WTC11 (cell line): ENCODE measurements at regions not wholly inside any gene's neighbourhood (a gene's known extent, or its start where the extent isn't known, plus 50 kb on each side); places are given as distances from the start of the nearest gene placed in this dataset.

ENCODE experiments used
- ATF6 ChIP-seq: sonication (generic); formaldehyde crosslinking; IDR thresholded peaks from 2 replicates; pipeline ENCODE4 v1.8.1; 2023; ENCODE audit warnings: mild to moderate bottlenecking, missing genetic modification reagents
- CTCF ChIP-seq: fragments of 200-600 bp; IDR thresholded peaks from 2 replicates; pipeline ENCODE4 v1.8.0; 2022; ENCODE audit warnings: antibody characterized with exemption
- MLX ChIP-seq: sonication (generic); formaldehyde crosslinking; IDR thresholded peaks from 2 replicates; pipeline ENCODE4 v1.8.1; 2023; ENCODE audit warnings: mild to moderate bottlenecking, missing genetic modification reagents, moderate library complexity
- NR3C1 ChIP-seq: sonication (generic); formaldehyde crosslinking; conservative IDR thresholded peaks from 2 replicates; pipeline ENCODE4 v1.8.1; 2023; ENCODE audit warnings: low read depth, mild to moderate bottlenecking, missing genetic modification reagents
- ZBTB43 ChIP-seq: sonication (generic); formaldehyde crosslinking; IDR thresholded peaks from 2 replicates; pipeline ENCODE4 v1.8.1; 2023; ENCODE audit warnings: mild to moderate bottlenecking, missing genetic modification reagents

- no peak for TF ChIP-seq CTCF
- no peak for TF ChIP-seq NR3C1 (CRISPR knock-in tag)
- no peak for TF ChIP-seq MLX (CRISPR knock-in tag)
- no peak for TF ChIP-seq ZBTB43
- TF ChIP-seq ATF6 (CRISPR knock-in tag) = no peak
Observed at GRCh38 chr12:105764216-105764835, 374.4 kb downstream of the NUAK1 start.
